Spleen (tissue), 7 donors: ENCODE measurements at regions not wholly inside any gene's neighbourhood (a gene's known extent, or its start where the extent isn't known, plus 50 kb on each side); places are given as distances from the start of the nearest gene placed in this dataset.
"Not testable (repeated sequence)": the region's sequence is repeated elsewhere in the genome, so short reads cannot be mapped to it uniquely, and the experiment has no call there.

ENCODE experiments used
- CTCF ChIP-seq, 11 experiments: fragments of 200-600 bp in 7 of 11; fragments of 450-650 bp in 4 of 11; sonication (generic) in 4 of 11; IDR thresholded peaks in 8 of 11; conservative IDR thresholded peaks in 3 of 11; 1 replicate in 7 of 11; 2 replicates in 4 of 11; pipeline versions ENCODE4 v1.4.0 to v1.8.0; 2016 to 2021; ENCODE audit warnings: antibody characterized with exemption in 11 of 11, inconsistent platforms in 4 of 11, mild to moderate bottlenecking in 1 of 11
- POLR2A ChIP-seq, 3 donors: fragments of 450-650 bp; IDR thresholded peaks; one replicate each; pipeline ENCODE4 v1.5.1; 2017; ENCODE audit warnings: antibody characterized with exemption in 3 of 3, mild to moderate bottlenecking in 1 of 3
- donor health status: DM: no; HTN: no; CAD: no; lungs with moderate emphysema.
- donor health status: DM: no; HTN: no; CAD: no.
- donor health status: DM: no; HTN: no; CAD: no.

DNA sequence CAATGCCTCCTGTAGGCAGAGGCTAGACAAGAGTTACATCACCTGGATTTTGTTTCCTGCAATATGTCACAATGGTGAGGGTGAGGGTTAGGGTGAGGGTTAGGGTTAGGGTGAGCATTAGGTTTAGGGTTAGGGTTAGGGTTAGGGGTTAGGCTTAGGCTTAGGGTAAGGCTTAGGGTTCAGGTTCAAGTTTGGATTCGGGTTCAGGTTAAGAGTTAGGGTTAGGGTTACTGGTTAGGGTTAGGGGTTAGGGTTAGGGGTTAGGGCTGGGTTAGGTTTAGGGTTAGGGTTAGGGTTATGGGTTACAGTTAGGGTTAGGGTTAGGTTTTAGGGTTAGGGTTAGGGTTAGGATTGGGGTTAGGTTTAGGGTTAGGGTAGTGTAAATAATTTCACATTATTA, 138.7 kb upstream of the FRG2B start:
- TF ChIP-seq POLR2A (IDR thresholded peaks at IDR 0.05); CTCF (IDR thresholded peaks at IDR 0.05 in 8 of 11, conservative IDR thresholded peaks at IDR 0.05 in 3 of 11): not testable (repeated sequence)
